ENCODE measurements at regions not wholly inside any gene's neighbourhood (a gene's known extent, or its start where the extent isn't known, plus 50 kb on each side); places are given as distances from the start of the nearest gene placed in this dataset.

DNA sequence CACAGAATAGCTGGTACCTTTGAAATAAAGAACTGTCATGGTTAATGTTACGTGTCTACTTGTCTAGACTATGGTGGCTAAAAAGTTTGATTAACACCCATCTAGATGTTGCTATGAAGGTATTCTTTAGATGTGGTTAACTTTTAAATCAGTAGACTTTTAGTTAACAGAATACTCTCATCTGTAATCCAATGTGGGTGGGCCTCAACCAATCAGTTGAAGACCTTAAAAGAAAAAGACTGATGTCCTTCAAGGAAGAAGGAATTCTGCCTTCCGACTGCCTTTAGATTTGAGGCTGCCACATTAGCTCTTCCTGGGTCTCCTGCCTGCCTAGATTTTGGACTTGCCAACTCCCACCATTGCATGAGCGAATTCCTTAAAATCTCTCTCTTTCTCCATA lies 113.0 kb upstream of the CACUL1 start:
- Mint-ChIP-seq H3K4me3 (no peak overlapping the region), H3K36me3 (ENCODE audit: low read depth) (no peaks in the 10 kb centered on the region), H3K9me3 (peaks cover 12% of the 10 kb centered on the region), H3K27me3 (ENCODE audit: low read depth, poor library complexity) (peaks cover 6% of the 10 kb centered on the region), H3K27ac (no peak overlapping the region), H3K4me1 (peaks cover 37% of the 10 kb centered on the region)
- TF ChIP-seq, protein P1, sequence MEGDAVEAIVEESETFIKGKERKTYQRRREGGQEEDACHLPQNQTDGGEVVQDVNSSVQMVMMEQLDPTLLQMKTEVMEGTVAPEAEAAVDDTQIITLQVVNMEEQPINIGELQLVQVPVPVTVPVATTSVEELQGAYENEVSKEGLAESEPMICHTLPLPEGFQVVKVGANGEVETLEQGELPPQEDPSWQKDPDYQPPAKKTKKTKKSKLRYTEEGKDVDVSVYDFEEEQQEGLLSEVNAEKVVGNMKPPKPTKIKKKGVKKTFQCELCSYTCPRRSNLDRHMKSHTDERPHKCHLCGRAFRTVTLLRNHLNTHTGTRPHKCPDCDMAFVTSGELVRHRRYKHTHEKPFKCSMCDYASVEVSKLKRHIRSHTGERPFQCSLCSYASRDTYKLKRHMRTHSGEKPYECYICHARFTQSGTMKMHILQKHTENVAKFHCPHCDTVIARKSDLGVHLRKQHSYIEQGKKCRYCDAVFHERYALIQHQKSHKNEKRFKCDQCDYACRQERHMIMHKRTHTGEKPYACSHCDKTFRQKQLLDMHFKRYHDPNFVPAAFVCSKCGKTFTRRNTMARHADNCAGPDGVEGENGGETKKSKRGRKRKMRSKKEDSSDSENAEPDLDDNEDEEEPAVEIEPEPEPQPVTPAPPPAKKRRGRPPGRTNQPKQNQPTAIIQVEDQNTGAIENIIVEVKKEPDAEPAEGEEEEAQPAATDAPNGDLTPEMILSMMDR (IDR thresholded peaks at IDR 0.05), result no peak
- DNase-seq, result no peak

DNA sequence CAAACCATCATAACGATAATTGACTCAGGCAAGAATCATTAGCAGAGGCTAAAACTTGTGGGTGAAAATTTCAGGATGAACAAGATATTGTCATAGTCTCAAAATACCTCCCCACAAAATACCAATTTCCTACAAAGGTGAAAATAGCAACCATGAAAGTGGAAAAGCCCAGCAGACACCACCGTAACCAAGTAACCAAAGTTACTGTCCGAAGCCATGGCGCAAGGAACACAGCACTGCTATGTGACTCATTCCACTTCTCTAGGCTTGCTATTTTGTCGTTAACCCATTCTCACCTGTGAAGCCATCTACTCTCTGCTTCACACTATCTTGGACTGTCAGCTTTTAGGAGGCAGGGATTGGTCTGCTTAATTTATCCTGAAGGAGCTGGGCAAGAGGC lies 113.8 kb upstream of the CACUL1 start:
- no peak for DNase-seq

DNA sequence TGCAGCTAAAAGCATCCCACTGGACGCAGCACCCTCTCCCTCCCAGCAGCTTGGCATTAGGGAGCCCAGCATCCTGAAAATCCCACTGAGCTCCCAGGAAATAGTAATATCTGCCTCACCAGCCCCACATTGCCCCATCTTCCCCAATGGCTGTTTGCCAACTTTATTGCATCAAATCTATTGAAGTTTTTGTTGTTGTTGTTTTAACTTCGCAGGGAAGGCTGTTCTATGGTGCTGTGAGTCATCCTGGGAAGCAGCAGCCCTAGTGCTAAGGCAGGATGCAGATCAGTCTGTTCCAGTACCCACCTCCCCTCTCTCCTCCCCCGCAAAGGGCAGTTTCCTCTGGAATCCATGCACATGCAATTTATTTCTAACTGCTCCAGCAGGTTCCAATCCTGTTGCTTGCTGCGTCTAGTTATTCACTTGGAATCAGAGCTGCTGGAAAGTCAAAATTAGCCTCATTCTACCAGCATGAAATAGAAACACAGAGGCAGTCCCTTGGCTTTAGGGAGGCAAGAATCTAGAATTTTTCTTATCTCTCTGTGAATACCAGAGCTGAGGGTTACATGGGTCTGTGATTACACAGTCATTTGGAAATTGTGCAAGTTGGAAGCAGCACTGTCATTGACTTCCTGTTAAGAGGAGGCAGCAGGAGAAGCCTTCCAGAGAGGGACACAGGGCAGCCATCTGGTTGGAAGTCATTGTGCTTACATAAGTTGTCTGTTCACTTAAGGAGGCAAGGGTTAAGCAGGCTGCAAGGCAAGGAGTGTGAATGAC lies 115.9 kb upstream of the CACUL1 start:
- Mint-ChIP-seq H3K4me3 (no peak overlapping the region), H3K27ac (peak overlapping the region; percentile 31), H3K9me3 (peaks cover 2% of the 10 kb centered on the region), H3K27me3 (ENCODE audit: low read depth, poor library complexity) (peaks cover 8% of the 10 kb centered on the region), H3K36me3 (ENCODE audit: low read depth) (no peaks in the 10 kb centered on the region), H3K4me1 (peaks cover 37% of the 10 kb centered on the region)
- TF ChIP-seq, protein P1 (IDR thresholded peaks at IDR 0.05), result no peak
- peak; percentile 26 for DNase-seq

More for the DNA sequence above, 113.8 kb upstream of the CACUL1 start:
- Mint-ChIP-seq H3K9me3 (peaks cover 5% of the 10 kb centered on the region), H3K4me1 (peaks cover 37% of the 10 kb centered on the region), H3K27me3 (ENCODE audit: low read depth, poor library complexity) (peaks cover 6% of the 10 kb centered on the region), H3K27ac (no peak overlapping the region), H3K36me3 (ENCODE audit: low read depth) (no peaks in the 10 kb centered on the region), H3K4me3 (no peak overlapping the region)
- TF ChIP-seq, protein P1 (IDR thresholded peaks at IDR 0.05), result no peak

DNA sequence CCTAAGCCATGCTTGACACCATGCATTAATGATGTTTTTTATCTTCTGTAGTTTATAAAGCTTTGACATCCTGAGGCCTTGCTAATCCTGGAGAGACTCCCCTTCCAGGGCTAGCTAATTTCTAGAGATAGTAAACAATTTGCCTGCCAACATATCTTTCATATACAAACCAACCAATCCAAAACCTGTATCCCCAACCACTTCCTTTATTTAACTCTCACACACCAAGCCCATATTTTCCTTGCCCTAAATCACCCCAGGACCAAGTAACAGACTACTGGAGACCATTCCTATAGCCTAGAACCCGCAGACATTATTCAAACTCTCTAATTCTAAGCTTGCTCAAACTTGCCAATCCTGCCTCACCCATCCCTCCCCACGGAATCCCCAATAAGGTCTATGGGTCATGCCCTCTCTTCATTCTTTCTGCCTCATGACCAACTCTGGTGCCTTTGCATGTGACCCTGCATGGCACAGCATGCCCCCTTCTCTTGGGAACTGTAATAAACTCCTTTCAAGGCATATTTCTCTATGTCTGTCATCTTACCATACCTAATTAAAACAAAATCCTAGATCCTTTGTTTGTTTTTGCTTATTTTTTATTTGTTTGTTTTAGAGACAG lies 116.6 kb upstream of the CACUL1 start:
- H3K27ac Mint-ChIP-seq, result peak overlapping the region; percentile 9

DNA sequence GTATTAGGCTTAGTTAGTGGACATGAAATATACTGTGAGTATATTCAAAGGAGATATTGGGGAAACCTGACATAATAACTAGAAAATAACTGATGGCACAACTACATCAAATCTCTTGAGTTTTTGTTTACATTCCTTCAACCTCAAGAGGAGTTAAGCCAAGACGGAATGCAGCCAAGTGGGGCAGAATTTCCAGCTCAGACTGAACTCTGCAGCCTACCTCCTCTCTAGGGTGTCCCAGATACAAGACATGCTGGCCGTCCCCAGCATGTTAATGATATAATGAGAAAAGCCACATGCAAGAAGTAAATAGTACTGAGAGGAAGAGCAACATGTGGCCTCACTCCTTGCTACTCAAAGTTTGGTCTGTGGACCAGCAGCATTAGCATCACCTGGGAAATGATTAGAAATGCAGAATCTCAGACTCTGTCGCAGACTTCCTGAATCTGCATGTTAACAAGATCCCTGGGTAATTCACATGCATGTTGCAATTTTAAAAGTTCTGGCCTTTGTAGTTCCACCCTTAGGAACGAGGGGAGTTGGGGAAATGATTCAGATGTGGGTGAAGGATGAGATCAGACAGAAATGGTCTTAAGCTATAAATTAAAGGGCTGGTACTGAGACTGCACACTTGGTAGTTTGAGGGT lies 118.4 kb upstream of the CACUL1 start:
- TF ChIP-seq, protein P1 (IDR thresholded peaks at IDR 0.05), result no peak
- H3K4me1 Mint-ChIP-seq, result peaks cover 27% of the 10 kb centered on the region
- no peak for DNase-seq

More for the DNA sequence above, 116.6 kb upstream of the CACUL1 start:
- Mint-ChIP-seq H3K4me1 (peaks cover 33% of the 10 kb centered on the region), H3K9me3 (peaks cover 9% of the 10 kb centered on the region), H3K4me3 (peak overlapping the region; percentile 2), H3K27me3 (ENCODE audit: low read depth, poor library complexity) (peaks cover 7% of the 10 kb centered on the region), H3K36me3 (ENCODE audit: low read depth) (no peaks in the 10 kb centered on the region)
- DNase-seq, result no peak
- TF ChIP-seq, protein P1 (IDR thresholded peaks at IDR 0.05), result no peak

More for the DNA sequence above, 118.4 kb upstream of the CACUL1 start:
- H3K9me3 Mint-ChIP-seq, result peaks cover 19% of the 10 kb centered on the region
- no peak overlapping the region for H3K4me3 Mint-ChIP-seq
- H3K36me3 Mint-ChIP-seq (ENCODE audit: low read depth), result no peaks in the 10 kb centered on the region
- peaks cover 3% of the 10 kb centered on the region for H3K27me3 Mint-ChIP-seq (ENCODE audit: low read depth, poor library complexity)
- no peak overlapping the region for H3K27ac Mint-ChIP-seq
